GM12892 (cell line): ENCODE measurements at regions not wholly inside any gene's neighbourhood (a gene's known extent, or its start where the extent isn't known, plus 50 kb on each side); places are given as distances from the start of the nearest gene placed in this dataset.

Experiments used
- POLR2AphosphoS5 ChIP-seq: IDR thresholded peaks from 2 replicates; pipeline ENCODE4 v1.6.1; 2011; ENCODE audit warnings: low read depth, low read length, control low read depth
- TAF1 ChIP-seq: IDR thresholded peaks from 2 replicates; pipeline ENCODE4 v1.6.1; 2011; ENCODE audit warnings: low read depth, mild to moderate bottlenecking, control low read depth, low read length, borderline replicate concordance

- no peak for TF ChIP-seq POLR2AphosphoS5
- no peak for TF ChIP-seq TAF1
Observed at GRCh38 chr1:80385650-80386049, 1379.1 kb upstream of the ADGRL4 start.
